SK-N-SH (cell line): ENCODE measurements at regions not wholly inside any gene's neighbourhood (a gene's known extent, or its start where the extent isn't known, plus 50 kb on each side); places are given as distances from the start of the nearest gene placed in this dataset.

ENCODE experiments used
- CTCF ChIA-PET: fragments of 300-600, 350-600 bp; formaldehyde crosslinking; extraction: SDS; loops from one replicate; lab custom pipeline; 2021; lab: Yijun Ruan, JAX
- POLR2A ChIA-PET: fragments of 350-600 bp; sonication (Branson Sonifier 250); formaldehyde crosslinking; extraction: SDS; loops from one replicate; lab custom pipeline; 2020; ENCODE audit warnings: antibody characterized with exemption, inconsistent platforms; lab: Yijun Ruan, JAX
- DNase-seq: peaks from one replicate; pipeline ENCODE4 v3.0.0; 2012
- H2AFZ ChIP-seq: fragments of 200-600 bp; sonication (generic); 2 replicates; pipeline ENCODE4 v1.8.1; 2016; ENCODE audit warnings: antibody characterized with exemption, mild to moderate bottlenecking, low read depth
- H3F3A ChIP-seq: fragments of 200-600 bp; sonication (generic); replicated peaks from 2 replicates; pipeline ENCODE3; 2016; ENCODE audit warnings: antibody characterized with exemption, mild to moderate bottlenecking; ENCODE audit not compliant: insufficient read depth
- H3K27ac ChIP-seq, 2 experiments: fragments of 200-500 bp in 1 of 2; fragments of 200-600 bp in 1 of 2; sonication (Bioruptor generic) in 1 of 2; sonication (generic), shearing (Covaris generic) in 1 of 2; 2 replicates each; pipeline versions ENCODE4 v1.5.1 to v1.6.1; 2014 to 2016; ENCODE audit warnings: low read depth in 2 of 2, inconsistent platforms in 1 of 2, low read length in 1 of 2, mild to moderate bottlenecking in 1 of 2, mixed read lengths in 1 of 2
- H3K27me3 ChIP-seq: fragments of 200-600 bp; sonication (generic), shearing (Covaris generic); 2 replicates; pipeline ENCODE4 v1.6.1; 2016; ENCODE audit warnings: mixed run types; ENCODE audit not compliant: insufficient read depth
- H3K36me3 ChIP-seq, 2 experiments: fragments of 200-500 bp in 1 of 2; fragments of 200-600 bp in 1 of 2; sonication (Bioruptor generic) in 1 of 2; sonication (generic) in 1 of 2; replicated peaks in 1 of 2; 2 replicates each; pipeline versions ENCODE3 to v1.5.1; 2014 to 2016; ENCODE audit warnings: low read length in 1 of 2, mild to moderate bottlenecking in 1 of 2; ENCODE audit not compliant: insufficient read depth in 2 of 2, control insufficient read depth in 1 of 2
- H3K4me1 ChIP-seq, 2 experiments: fragments of 200-500 bp in 1 of 2; fragments of 200-600 bp in 1 of 2; sonication (Bioruptor generic) in 1 of 2; sonication (generic), shearing (Covaris generic) in 1 of 2; 2 replicates each; pipeline versions ENCODE4 v1.5.1 to v1.6.1; 2014 to 2016; ENCODE audit warnings: low read depth in 1 of 2, low read length in 1 of 2, mixed run types in 1 of 2; ENCODE audit not compliant: insufficient read depth in 2 of 2, control insufficient read depth in 1 of 2
- H3K4me2 ChIP-seq: fragments of 200-600 bp; sonication (generic), shearing (Covaris generic); 2 replicates; pipeline ENCODE4 v1.6.1; 2017; ENCODE audit warnings: mixed run types
- H3K4me3 ChIP-seq, 2 experiments: fragments of 200-500 bp in 1 of 2; fragments of 200-600 bp in 1 of 2; sonication (Bioruptor generic) in 1 of 2; sonication (generic), shearing (Covaris generic) in 1 of 2; 2 replicates each; pipeline versions ENCODE4 v1.5.1 to v1.8.1; 2014 to 2016; ENCODE audit warnings: low read depth in 2 of 2, inconsistent platforms in 1 of 2, low read length in 1 of 2, mild to moderate bottlenecking in 1 of 2, mixed read lengths in 1 of 2, moderate library complexity in 1 of 2
- H3K79me2 ChIP-seq: fragments of 200-600 bp; sonication (generic); 2 replicates; pipeline ENCODE4 v1.8.1; 2017; ENCODE audit warnings: mild to moderate bottlenecking; ENCODE audit not compliant: insufficient read depth
- H3K9ac ChIP-seq: fragments of 200-600 bp; sonication (generic); 2 replicates; pipeline ENCODE4 v1.6.1; 2017; ENCODE audit warnings: mixed run types
- H3K9me2 ChIP-seq: fragments of 200-600 bp; sonication (generic); 2 replicates; pipeline ENCODE4 v1.6.1; 2017; ENCODE audit warnings: mixed run types
- H3K9me3 ChIP-seq: fragments of 200-600 bp; sonication (generic); 2 replicates; pipeline ENCODE4 v1.6.1; 2017; ENCODE audit warnings: mixed run types, mild to moderate bottlenecking, moderate library complexity
- H4K20me1 ChIP-seq: fragments of 200-600 bp; sonication (generic); 2 replicates; pipeline ENCODE4 v1.6.1; 2017; ENCODE audit warnings: mild to moderate bottlenecking, mixed run types; ENCODE audit not compliant: insufficient read depth
- CHD2 ChIP-seq: fragments of 150-350 bp; IDR thresholded peaks from 2 replicates; pipeline ENCODE4 v1.6.1; 2018; ENCODE audit warnings: low read length; ENCODE audit not compliant: partially characterized antibody
- ELF1 ChIP-seq: IDR thresholded peaks from 2 replicates; pipeline ENCODE4 v1.4.0; 2012
- EZH2phosphoT487 ChIP-seq: fragments of 200-600 bp; sonication (generic); IDR thresholded peaks from 2 replicates; pipeline ENCODE4 v1.6.1; 2017; ENCODE audit warnings: low read depth, mixed run types, mild to moderate bottlenecking, antibody characterized with exemption, moderate library complexity, borderline replicate concordance
- FOXJ3 ChIP-seq: sonication (generic); formaldehyde crosslinking; IDR thresholded peaks from 2 replicates; pipeline ENCODE4 v1.5.1; 2020; ENCODE audit warnings: mild to moderate bottlenecking, missing genetic modification reagents
- GATA2 ChIP-seq: sonication (generic); formaldehyde crosslinking; IDR thresholded peaks from 2 replicates; pipeline ENCODE4 v1.5.0; 2020; ENCODE audit warnings: mild to moderate bottlenecking, missing genetic modification reagents
- MAX ChIP-seq: IDR thresholded peaks from 2 replicates; pipeline ENCODE4 v1.4.0; 2012; ENCODE audit warnings: low read depth
- MEF2A ChIP-seq: IDR thresholded peaks from 2 replicates; pipeline ENCODE4 v1.4.0; 2012; ENCODE audit warnings: low read depth, borderline replicate concordance
- NFIC ChIP-seq: IDR thresholded peaks from 2 replicates; pipeline ENCODE4 v1.4.0; 2012; ENCODE audit warnings: borderline replicate concordance
- RAD21 ChIP-seq: IDR thresholded peaks from 2 replicates; pipeline ENCODE4 v1.6.1; 2012; ENCODE audit warnings: mild to moderate bottlenecking, low read length
- RCOR1 ChIP-seq: fragments of 150-350 bp; IDR thresholded peaks from 2 replicates; pipeline ENCODE4 v1.6.1; 2017; ENCODE audit warnings: antibody characterized with exemption, low read length
- RXRA ChIP-seq: IDR thresholded peaks from 2 replicates; pipeline ENCODE4 v1.4.0; 2012; ENCODE audit warnings: low read depth, mild to moderate bottlenecking, borderline replicate concordance
- SMC3 ChIP-seq: IDR thresholded peaks from 2 replicates; pipeline ENCODE4 v1.6.1; 2012; ENCODE audit warnings: low read depth, low read length, improper control_type of control experiment
- TAF1 ChIP-seq: IDR thresholded peaks from 2 replicates; pipeline ENCODE4 v1.6.1; 2012; ENCODE audit warnings: low read depth, mild to moderate bottlenecking, low read length, moderate library complexity, borderline replicate concordance
- TEAD4 ChIP-seq: IDR thresholded peaks from 2 replicates; pipeline ENCODE4 v1.4.0; 2012; ENCODE audit warnings: mild to moderate bottlenecking, borderline replicate concordance; ENCODE audit not compliant: insufficient read depth
- USF1 ChIP-seq: IDR thresholded peaks from 2 replicates; pipeline ENCODE4 v1.4.0; 2012; ENCODE audit warnings: low read depth, borderline replicate concordance
- ZBTB33 ChIP-seq: IDR thresholded peaks from 2 replicates; pipeline ENCODE4 v1.4.0; 2012; ENCODE audit warnings: low read depth, borderline replicate concordance
- WGBS: methylation state at CpG from one replicate; pipeline ENCODE4 v1.1.6; 2017; ENCODE audit warnings: low lambda C conversion rate; 5-methylcytosine and 5-hydroxymethylcytosine counted together
- TF ChIP-seq, protein P1 (sequence below): IDR thresholded peaks from 2 replicates; pipeline ENCODE4; 2012
- TF ChIP-seq, protein P2 (sequence below): IDR thresholded peaks from 2 replicates; pipeline ENCODE4 v1.6.1; 2012; ENCODE audit warnings: mild to moderate bottlenecking, low read depth, low read length, moderate library complexity

- Histone ChIP-seq H3K4me3 (no peak overlapping the region), H2AFZ (no peak overlapping the region), H3K27ac (no peak overlapping the region), H3K27me3 (no peaks in the 10 kb centered on the region), H3K4me1 (no peaks in the 10 kb centered on the region), H3K79me2 (no peaks in the 10 kb centered on the region), H3K36me3 (no peaks in the 10 kb centered on the region), H3K4me2 (no peak overlapping the region), H3K9me2 (no peaks in the 10 kb centered on the region), H3F3A (no peaks in the 10 kb centered on the region), H3K9ac (no peak overlapping the region), H4K20me1 (no peaks in the 10 kb centered on the region), H3K9me3 (no peaks in the 10 kb centered on the region)
- CTCF ChIA-PET = no interaction called here
- POLR2A ChIA-PET = no interaction called here
- TF ChIP-seq ZBTB33 (no peak), TEAD4 (no peak), TAF1 (no peak), CHD2 (no peak), EZH2phosphoT487 (no peak), GATA2 (CRISPR knock-in tag) (no peak), MEF2A (no peak), MAX (no peak)
- no peak for DNase-seq
- WGBS = 28% methylated on average over 3 of the region's 3 CpGs
These were observed 164.7 kb downstream of the SQOR start for GRCh38 chr15:45799508-45799907.

GRCh38 chr15:45801543-45801942 lies 166.7 kb downstream of the SQOR start:
- H3K27ac ChIP-seq = no peak overlapping the region
- H3F3A ChIP-seq = no peaks in the 10 kb centered on the region
- no peak overlapping the region for H3K9ac ChIP-seq
- DNase-seq = no peak
- POLR2A ChIA-PET = no interaction called here
- 57% methylated on average over 4 of the region's 4 CpGs for WGBS
- H3K36me3 ChIP-seq = no peaks in the 10 kb centered on the region
- H3K4me1 ChIP-seq = no peaks in the 10 kb centered on the region
- CTCF ChIA-PET = interaction anchor here (0.9 to 5.4 kb wide), 4 partner anchors 10 to 96 kb away, joined by 3 to 38 read pairs (median 5); no protein-coding TSS in a partner anchor
- H3K9me3 ChIP-seq = no peaks in the 10 kb centered on the region
- no peaks in the 10 kb centered on the region for H4K20me1 ChIP-seq
- H2AFZ ChIP-seq = no peak overlapping the region
- H3K9me2 ChIP-seq = no peaks in the 10 kb centered on the region
- H3K27me3 ChIP-seq = no peaks in the 10 kb centered on the region
- H3K4me2 ChIP-seq = no peak overlapping the region
- H3K4me3 ChIP-seq = no peak overlapping the region
- no peaks in the 10 kb centered on the region for H3K79me2 ChIP-seq
- TF ChIP-seq RAD21 (no peak), NFIC (no peak), USF1 (no peak), RCOR1 (no peak), EZH2phosphoT487 (no peak), FOXJ3 (CRISPR knock-in tag) (no peak), RXRA (no peak), TAF1 (no peak), SMC3 (no peak), ELF1 (no peak), ZBTB33 (no peak)
- TF ChIP-seq, protein P1, sequence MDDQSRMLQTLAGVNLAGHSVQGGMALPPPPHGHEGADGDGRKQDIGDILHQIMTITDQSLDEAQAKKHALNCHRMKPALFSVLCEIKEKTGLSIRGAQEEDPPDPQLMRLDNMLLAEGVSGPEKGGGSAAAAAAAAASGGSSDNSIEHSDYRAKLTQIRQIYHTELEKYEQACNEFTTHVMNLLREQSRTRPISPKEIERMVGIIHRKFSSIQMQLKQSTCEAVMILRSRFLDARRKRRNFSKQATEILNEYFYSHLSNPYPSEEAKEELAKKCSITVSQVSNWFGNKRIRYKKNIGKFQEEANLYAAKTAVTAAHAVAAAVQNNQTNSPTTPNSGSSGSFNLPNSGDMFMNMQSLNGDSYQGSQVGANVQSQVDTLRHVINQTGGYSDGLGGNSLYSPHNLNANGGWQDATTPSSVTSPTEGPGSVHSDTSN = no peak
- TF ChIP-seq, protein P2, sequence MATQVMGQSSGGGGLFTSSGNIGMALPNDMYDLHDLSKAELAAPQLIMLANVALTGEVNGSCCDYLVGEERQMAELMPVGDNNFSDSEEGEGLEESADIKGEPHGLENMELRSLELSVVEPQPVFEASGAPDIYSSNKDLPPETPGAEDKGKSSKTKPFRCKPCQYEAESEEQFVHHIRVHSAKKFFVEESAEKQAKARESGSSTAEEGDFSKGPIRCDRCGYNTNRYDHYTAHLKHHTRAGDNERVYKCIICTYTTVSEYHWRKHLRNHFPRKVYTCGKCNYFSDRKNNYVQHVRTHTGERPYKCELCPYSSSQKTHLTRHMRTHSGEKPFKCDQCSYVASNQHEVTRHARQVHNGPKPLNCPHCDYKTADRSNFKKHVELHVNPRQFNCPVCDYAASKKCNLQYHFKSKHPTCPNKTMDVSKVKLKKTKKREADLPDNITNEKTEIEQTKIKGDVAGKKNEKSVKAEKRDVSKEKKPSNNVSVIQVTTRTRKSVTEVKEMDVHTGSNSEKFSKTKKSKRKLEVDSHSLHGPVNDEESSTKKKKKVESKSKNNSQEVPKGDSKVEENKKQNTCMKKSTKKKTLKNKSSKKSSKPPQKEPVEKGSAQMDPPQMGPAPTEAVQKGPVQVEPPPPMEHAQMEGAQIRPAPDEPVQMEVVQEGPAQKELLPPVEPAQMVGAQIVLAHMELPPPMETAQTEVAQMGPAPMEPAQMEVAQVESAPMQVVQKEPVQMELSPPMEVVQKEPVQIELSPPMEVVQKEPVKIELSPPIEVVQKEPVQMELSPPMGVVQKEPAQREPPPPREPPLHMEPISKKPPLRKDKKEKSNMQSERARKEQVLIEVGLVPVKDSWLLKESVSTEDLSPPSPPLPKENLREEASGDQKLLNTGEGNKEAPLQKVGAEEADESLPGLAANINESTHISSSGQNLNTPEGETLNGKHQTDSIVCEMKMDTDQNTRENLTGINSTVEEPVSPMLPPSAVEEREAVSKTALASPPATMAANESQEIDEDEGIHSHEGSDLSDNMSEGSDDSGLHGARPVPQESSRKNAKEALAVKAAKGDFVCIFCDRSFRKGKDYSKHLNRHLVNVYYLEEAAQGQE = no peak
